DOHH2 (cell line): ENCODE measurements at regions not wholly inside any gene's neighbourhood (a gene's known extent, or its start where the extent isn't known, plus 50 kb on each side); places are given as distances from the start of the nearest gene placed in this dataset.

Experiments
- CTCF ChIP-seq: fragments of 200-600 bp; sonication (generic); IDR thresholded peaks from one replicate; pipeline ENCODE4 v1.5.1; 2014; ENCODE audit warnings: antibody characterized with exemption, mild to moderate bottlenecking, low read depth, low read length; ENCODE audit not compliant: poor library complexity, severe bottlenecking
- EZH2phosphoT487 ChIP-seq: fragments of 200-600 bp; sonication (generic); IDR thresholded peaks from 2 replicates; pipeline ENCODE4 v1.6.1; 2017; ENCODE audit warnings: borderline replicate concordance, mild to moderate bottlenecking, antibody characterized with exemption, low read length, moderate library complexity, mixed read lengths

GRCh38 chr4:187258651-187259401 lies 535.2 kb upstream of the FAT1 start:
- no peak for TF ChIP-seq CTCF
- TF ChIP-seq EZH2phosphoT487, result no peak
